ENCODE measurements at regions not wholly inside any gene's neighbourhood (a gene's known extent, or its start where the extent isn't known, plus 50 kb on each side); places are given as distances from the start of the nearest gene placed in this dataset.

GRCh38 chr20:60358101-60358500 is 399.9 kb downstream of the CDH26 start:
- FAIRE-seq (no peak), DNase-seq (ENCODE audit: insufficient read length, low spot score) (no peak)
- TF ChIP-seq CTCF (IDR thresholded peaks at IDR 0.05; ENCODE audit: insufficient read depth, missing control alignments), result no peak

DNA sequence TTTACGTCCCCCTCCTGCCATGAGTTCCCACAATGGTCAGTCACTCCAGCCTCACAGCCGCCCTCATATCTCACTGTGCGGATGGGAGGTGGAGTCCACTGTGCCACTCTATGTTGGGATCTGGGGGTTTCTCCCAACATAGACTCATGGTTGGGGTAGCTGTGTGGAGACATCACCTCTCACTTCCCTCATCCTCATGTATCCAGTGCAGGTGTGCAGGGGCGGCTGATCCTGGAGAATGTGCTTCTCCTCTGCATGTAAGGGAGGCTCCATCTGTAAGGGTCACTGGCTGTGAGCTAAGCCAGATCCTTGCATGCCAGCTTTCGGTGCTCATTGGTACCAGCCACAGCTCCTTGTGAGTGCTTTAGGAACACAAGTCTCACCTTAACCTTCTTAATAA is 400.8 kb downstream of the CDH26 start:
- DNase-seq (ENCODE audit: insufficient read length, low spot score) (no peak), FAIRE-seq (no peak)
- TF ChIP-seq CTCF (IDR thresholded peaks at IDR 0.05; ENCODE audit: insufficient read depth, missing control alignments), result no peak

DNA sequence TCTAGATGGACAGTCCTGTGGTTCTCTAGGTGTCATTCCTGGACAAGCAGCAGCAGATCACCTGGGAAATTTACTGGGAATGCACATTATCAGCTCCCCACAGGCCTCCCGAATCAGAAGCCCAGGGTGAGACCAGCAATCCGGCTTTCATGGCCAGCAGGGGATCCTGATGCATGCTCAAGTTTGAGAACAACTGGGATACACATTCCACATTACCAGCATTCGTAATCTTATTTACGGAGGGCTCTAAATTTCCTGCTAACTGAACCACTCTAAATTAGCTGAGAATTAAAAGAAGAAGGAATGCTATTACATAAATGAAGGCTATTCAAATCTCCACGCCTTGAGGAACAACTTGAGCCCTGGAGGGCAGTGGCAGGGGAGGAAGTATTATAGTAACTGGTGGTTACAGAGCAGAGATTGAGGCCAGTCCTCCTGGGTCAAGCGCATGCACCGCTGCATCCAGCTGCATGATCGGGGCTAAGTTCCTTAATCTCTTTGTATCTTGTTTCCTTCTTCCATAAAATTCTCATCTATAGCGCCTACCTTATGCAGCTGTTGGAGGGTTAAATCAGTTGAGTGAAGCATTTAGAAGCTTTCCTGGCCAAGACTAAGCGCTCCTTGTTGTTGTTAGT is 403.7 kb downstream of the CDH26 start:
- DNase-seq (ENCODE audit: insufficient read length, low spot score), result no peak
- TF ChIP-seq CTCF (IDR thresholded peaks at IDR 0.05; ENCODE audit: insufficient read depth, missing control alignments), result no peak
- no peak for FAIRE-seq

DNA sequence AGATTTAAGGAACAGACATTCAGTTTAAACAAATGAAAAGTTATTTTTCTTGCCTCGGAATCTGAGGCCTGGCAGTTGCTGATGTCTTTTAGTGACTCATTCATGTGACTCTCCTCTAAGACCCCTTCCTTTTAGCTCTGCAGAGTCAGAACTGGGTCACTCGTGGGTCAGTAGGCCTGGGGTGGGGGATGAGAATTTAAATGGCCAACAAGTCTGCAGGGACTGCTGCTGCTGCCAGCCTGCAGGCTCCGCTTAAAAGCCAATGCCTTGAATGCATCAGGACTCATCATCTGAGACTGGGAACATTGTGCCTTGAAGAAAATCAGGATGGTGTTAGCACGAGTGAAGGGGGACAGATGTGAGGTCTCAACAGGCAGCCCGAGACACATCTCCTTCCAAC is 404.3 kb downstream of the CDH26 start:
- TF ChIP-seq CTCF (IDR thresholded peaks at IDR 0.05; ENCODE audit: insufficient read depth, missing control alignments), result no peak
- FAIRE-seq, result no peak
- DNase-seq (ENCODE audit: insufficient read length, low spot score), result no peak

GRCh38 chr20:60363698-60364097 is 405.5 kb downstream of the CDH26 start:
- FAIRE-seq (no peak), DNase-seq (ENCODE audit: insufficient read length, low spot score) (no peak)
- no peak for TF ChIP-seq CTCF (IDR thresholded peaks at IDR 0.05; ENCODE audit: insufficient read depth, missing control alignments)

DNA sequence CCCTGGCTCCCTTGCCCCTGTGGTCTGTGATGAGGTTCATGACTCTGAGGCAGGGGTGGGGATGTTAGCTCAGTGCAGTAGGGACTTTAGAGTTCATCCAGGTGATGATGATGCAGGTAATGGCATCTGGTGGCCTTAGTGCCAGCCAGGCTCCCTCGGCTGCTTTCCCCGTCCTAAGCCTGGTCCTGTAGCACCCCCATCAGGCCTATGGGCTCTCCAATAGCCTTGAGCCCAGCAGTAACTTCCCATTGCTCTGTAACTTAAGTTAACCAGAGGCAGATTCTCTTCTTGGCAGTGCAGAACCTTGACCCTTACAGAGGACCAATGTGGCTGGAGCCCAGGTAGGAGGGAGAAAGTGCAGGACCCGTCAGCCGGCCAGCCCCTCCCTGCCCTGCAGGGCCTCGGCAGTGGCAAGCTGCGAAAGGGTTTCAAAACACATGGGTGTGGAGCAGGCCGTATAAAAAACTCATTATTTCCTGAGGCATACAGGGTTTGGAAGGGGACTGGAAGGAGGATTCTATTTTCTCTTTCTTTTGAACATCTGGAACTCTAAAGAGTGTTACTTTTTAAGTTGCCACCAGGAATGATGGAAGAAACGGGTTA is 406.9 kb downstream of the CDH26 start:
- FAIRE-seq, result no peak
- TF ChIP-seq CTCF (IDR thresholded peaks at IDR 0.05; ENCODE audit: insufficient read depth, missing control alignments), result no peak
- DNase-seq (ENCODE audit: insufficient read length, low spot score), result no peak

GRCh38 chr20:60365882-60366281 is 407.7 kb downstream of the CDH26 start:
- DNase-seq (ENCODE audit: insufficient read length, low spot score), result no peak
- TF ChIP-seq CTCF (IDR thresholded peaks at IDR 0.05; ENCODE audit: insufficient read depth, missing control alignments), result no peak
- FAIRE-seq, result no peak

All from D721Med (cell line).